Suprapubic skin (tissue), 4 donors: ENCODE measurements at regions not wholly inside any gene's neighbourhood (a gene's known extent, or its start where the extent isn't known, plus 50 kb on each side); places are given as distances from the start of the nearest gene placed in this dataset.

ENCODE experiments used
- DNase-seq, 2 donors: peaks; one replicate each; pipeline ENCODE4 v3.0.0-alpha.2; 2019; ENCODE audit warnings: low spot score in 2 of 2
- H3K27ac ChIP-seq: fragments of 200-600 bp; sonication (generic); one replicate; pipeline ENCODE4 v1.5.1; 2019
- H3K27me3 ChIP-seq: fragments of 200-600 bp; sonication (generic); one replicate; pipeline ENCODE4 v1.5.1; 2019
- H3K36me3 ChIP-seq: fragments of 200-600 bp; sonication (generic); one replicate; pipeline ENCODE4 v1.5.1; 2019
- H3K4me1 ChIP-seq: fragments of 200-600 bp; sonication (generic); one replicate; pipeline ENCODE4 v1.5.1; 2019
- H3K4me3 ChIP-seq: fragments of 200-600 bp; sonication (generic); one replicate; pipeline ENCODE4 v1.5.1; 2019; ENCODE audit warnings: mild to moderate bottlenecking
- H3K9me3 ChIP-seq: fragments of 200-600 bp; sonication (generic); one replicate; pipeline ENCODE4 v1.5.1; 2019
- CTCF ChIP-seq, 2 donors: fragments of 200-600 bp in 1 of 2; fragments of 450-650 bp in 1 of 2; sonication (generic) in 1 of 2; IDR thresholded peaks; one replicate each; pipeline ENCODE4 v1.5.1; 2016 to 2019; ENCODE audit warnings: antibody characterized with exemption in 2 of 2, mild to moderate bottlenecking in 1 of 2, moderate library complexity in 1 of 2
- EP300 ChIP-seq: sonication (generic); formaldehyde crosslinking; IDR thresholded peaks from one replicate; pipeline ENCODE4 v1.6.1; 2017; ENCODE audit warnings: antibody characterized with exemption
- POLR2A ChIP-seq, 2 donors: fragments of 450-650 bp; IDR thresholded peaks; one replicate each; pipeline ENCODE4 v1.6.1; 2017; ENCODE audit warnings: antibody characterized with exemption in 2 of 2, mild to moderate bottlenecking in 2 of 2, moderate library complexity in 2 of 2
- POLR2AphosphoS5 ChIP-seq, 3 donors: sonication (generic); formaldehyde crosslinking; IDR thresholded peaks; one replicate each; pipeline ENCODE4 v1.6.1; 2017; ENCODE audit warnings: antibody characterized with exemption in 3 of 3
- WGBS: methylation state at CpG from one replicate; pipeline ENCODE4 v1.1.5; 2018; 5-methylcytosine and 5-hydroxymethylcytosine counted together

- no peaks in the 10 kb centered on the region for H3K9me3 ChIP-seq
- no peak overlapping the region for H3K4me3 ChIP-seq
- TF ChIP-seq POLR2AphosphoS5 (IDR thresholded peaks at IDR 0.05) (no peak), POLR2A (IDR thresholded peaks at IDR 0.05) (no peak), EP300 (no peak), CTCF (IDR thresholded peaks at IDR 0.05) (no peak)
- H3K27ac ChIP-seq, result no peak overlapping the region
- H3K36me3 ChIP-seq, result no peaks in the 10 kb centered on the region
- DNase-seq, result peak in 1 of 2 donors; percentile 6
- H3K4me1 ChIP-seq, result no peaks in the 10 kb centered on the region
- H3K27me3 ChIP-seq, result peaks cover 22% of the 10 kb centered on the region
- WGBS, result 68% methylated on average over 4 of the region's 4 CpGs
Measured at GRCh38 chr1:29456685-29457435, 220.5 kb downstream of the PTPRU start.

- TF ChIP-seq EP300, result no peak
- TF ChIP-seq CTCF (IDR thresholded peaks at IDR 0.05), result no peak
- TF ChIP-seq POLR2A (IDR thresholded peaks at IDR 0.05), result no peak
- TF ChIP-seq POLR2AphosphoS5 (IDR thresholded peaks at IDR 0.05), result no peak
- WGBS, result 54% methylated on average over 5 of the region's 5 CpGs
Measured at GRCh38 chr1:29455781-29456180, 219.5 kb downstream of the PTPRU start.

GRCh38 chr1:29454616-29455380, 218.5 kb downstream of the PTPRU start:
- Histone ChIP-seq H3K4me1 (no peaks in the 10 kb centered on the region), H3K27ac (no peak overlapping the region), H3K27me3 (peaks cover 18% of the 10 kb centered on the region), H3K4me3 (no peak overlapping the region), H3K9me3 (no peaks in the 10 kb centered on the region), H3K36me3 (no peaks in the 10 kb centered on the region)
- 69% methylated on average over 5 of the region's 13 CpGs for WGBS
- peak in 1 of 2 donors; percentile 59 for DNase-seq
- TF ChIP-seq POLR2AphosphoS5 (IDR thresholded peaks at IDR 0.05) (no peak), POLR2A (IDR thresholded peaks at IDR 0.05) (no peak), EP300 (no peak), CTCF (IDR thresholded peaks at IDR 0.05) (no peak)

More at GRCh38 chr1:29455781-29456180, 219.5 kb downstream of the PTPRU start:
- peak in 1 of 2 donors; percentile 44 for DNase-seq
- no peaks in the 10 kb centered on the region for H3K36me3 ChIP-seq
- H3K9me3 ChIP-seq, result no peaks in the 10 kb centered on the region
- H3K4me3 ChIP-seq, result no peak overlapping the region
- H3K27me3 ChIP-seq, result peaks cover 20% of the 10 kb centered on the region
- no peak overlapping the region for H3K27ac ChIP-seq
- no peaks in the 10 kb centered on the region for H3K4me1 ChIP-seq

DNA sequence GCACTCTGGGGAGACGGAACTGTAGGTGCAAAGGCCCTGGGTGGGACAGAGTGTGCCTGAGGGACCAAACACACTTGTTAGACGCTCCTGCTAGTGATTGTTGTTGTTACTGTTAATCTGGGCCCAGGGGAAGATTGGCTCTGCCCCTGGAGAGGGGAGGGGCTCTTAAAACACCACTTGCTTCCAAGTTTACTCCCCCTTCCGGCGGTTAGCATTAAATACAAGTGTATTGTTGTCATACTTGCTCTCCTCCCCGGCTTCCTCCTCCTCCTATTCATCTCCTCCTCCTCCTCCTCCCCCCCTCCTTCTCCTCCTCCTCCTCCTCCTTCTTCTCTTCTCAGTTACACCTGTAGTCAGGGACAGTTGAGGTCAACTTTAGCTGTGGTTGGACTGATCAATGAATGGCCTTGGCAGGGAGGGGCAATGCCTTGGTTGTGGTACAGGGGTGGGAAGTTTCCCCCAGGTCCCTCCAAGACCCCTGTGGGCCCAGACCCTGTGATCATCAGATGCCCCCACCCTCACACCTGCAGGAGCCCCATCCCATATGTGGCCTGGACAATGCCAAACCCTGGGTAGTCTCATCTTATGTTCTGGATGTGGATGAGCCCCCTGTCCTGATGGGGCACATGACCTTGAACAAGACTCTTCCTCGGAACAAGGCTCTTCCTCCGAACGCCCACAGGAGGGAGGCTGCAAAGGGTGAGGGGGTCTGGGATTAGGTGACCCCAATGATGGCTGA, 217.3 kb downstream of the PTPRU start:
- TF ChIP-seq POLR2A (IDR thresholded peaks at IDR 0.05) (no peak), CTCF (IDR thresholded peaks at IDR 0.05) (no peak), POLR2AphosphoS5 (IDR thresholded peaks at IDR 0.05) (no peak), EP300 (no peak)
- peak in 1 of 2 donors; percentile 76 for DNase-seq
- Histone ChIP-seq H3K4me3 (no peak overlapping the region), H3K27ac (no peak overlapping the region), H3K9me3 (no peaks in the 10 kb centered on the region), H3K36me3 (no peaks in the 10 kb centered on the region), H3K27me3 (peaks cover 13% of the 10 kb centered on the region), H3K4me1 (no peaks in the 10 kb centered on the region)
- 15% methylated on average over 5 of the region's 8 CpGs for WGBS
